Pons (tissue), 1 donor: ENCODE measurements at regions not wholly inside any gene's neighbourhood (a gene's known extent, or its start where the extent isn't known, plus 50 kb on each side); places are given as distances from the start of the nearest gene placed in this dataset.
"Not testable (repeated sequence)": the region's sequence is repeated elsewhere in the genome, so short reads cannot be mapped to it uniquely, and the experiment has no call there.

Experiments
- DNase-seq: peaks from one replicate; pipeline ENCODE4 v3.0.0-alpha.2; 2016; ENCODE audit warnings: low spot score

GRCh38 chr2:7641272-7641671, 724.1 kb downstream of the RNF144A start:
- DNase-seq, result not testable (repeated sequence)

DNA sequence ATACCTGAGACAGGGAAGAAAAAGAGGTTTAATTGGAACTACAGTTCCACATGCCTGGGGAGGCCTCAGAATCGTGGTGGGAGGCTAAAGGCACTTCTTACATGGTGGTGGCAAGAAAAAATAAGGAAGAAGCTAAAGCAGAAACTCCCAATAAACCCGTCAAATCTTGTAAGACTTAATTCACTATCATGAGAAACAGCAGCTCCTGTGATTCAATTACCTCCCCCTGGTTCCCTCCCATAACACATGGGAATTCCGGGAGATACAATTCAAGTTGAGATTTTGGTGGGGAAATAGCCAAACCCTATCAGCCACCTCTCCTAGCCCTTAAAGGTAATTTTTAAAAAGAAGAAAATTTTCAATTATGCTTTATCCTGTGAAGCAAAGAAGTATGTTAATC, 728.8 kb downstream of the RNF144A start:
- no peak for DNase-seq

- no peak for DNase-seq
These were observed 729.4 kb downstream of the RNF144A start for GRCh38 chr2:7646661-7647060.

DNA sequence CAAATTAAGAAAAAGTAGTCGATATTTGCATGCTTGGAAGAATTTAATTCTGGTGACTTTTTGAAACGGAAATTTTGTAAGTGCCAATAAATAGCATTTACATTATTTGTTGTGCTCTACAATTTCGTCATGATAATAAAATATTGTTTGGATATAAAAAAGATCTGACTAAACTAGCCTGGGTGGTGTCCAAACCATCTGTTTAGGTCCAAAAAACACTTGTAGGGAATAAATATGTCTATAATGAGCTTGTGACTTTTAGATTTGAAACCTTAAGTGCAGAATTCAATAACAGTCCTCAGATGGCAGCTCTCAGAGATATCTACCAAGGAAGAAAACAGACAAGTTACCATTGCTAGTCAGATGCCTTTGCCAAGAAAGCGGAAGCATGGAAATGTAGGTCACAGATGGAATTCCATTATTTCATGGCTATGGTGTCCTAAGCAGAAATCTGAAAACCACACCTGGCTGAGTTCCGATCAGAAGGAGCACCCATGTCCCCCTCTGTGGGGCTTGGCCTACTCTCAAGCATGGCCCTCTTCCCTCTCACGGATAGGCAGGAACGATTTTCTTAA, 731.1 kb downstream of the RNF144A start:
- DNase-seq, result no peak

GRCh38 chr2:7649461-7650228, 732.4 kb downstream of the RNF144A start:
- DNase-seq, result no peak

DNA sequence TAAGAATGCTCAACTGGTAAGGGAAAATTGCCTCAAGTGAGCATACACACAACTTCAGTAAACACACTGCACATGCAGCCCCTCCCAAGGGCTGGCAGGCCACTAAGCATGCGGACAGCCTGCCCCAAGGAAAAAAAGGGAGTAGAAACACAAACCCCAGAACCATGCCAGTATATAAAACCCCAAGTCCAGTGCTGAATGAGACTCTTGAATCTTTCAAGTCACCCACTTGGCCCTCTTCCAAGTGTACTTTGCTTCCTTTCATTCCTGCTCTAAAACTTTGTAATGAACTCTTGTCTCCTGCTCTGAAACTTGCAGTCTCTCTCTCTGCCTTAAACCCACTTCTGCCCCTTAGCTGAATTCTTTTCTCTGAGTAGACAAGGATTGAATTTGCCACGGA, 736.4 kb downstream of the RNF144A start:
- DNase-seq, result no peak

DNA sequence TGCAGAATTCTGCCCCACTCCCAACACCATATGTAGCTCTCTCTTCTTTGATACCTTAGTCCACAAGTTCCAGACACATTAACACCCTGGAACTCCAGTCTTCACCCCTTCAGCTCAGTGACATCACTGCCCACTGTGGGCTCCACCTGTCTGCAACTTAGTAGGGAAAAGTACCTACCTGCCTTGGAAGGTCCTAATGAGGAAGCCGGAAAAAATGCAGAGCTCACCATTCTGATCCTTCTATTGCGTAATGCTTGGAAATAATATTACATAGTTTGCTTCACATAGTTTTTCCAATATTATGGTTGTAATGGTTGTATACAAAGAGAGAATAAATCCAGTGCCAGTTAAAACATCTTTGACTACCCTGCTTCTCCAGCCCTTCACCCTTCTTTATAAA, 738.4 kb downstream of the RNF144A start:
- no peak for DNase-seq

GRCh38 chr2:7657526-7657925, 740.3 kb downstream of the RNF144A start:
- not testable (repeated sequence) for DNase-seq

GRCh38 chr2:7658486-7658885, 741.3 kb downstream of the RNF144A start:
- DNase-seq, result no peak

DNA sequence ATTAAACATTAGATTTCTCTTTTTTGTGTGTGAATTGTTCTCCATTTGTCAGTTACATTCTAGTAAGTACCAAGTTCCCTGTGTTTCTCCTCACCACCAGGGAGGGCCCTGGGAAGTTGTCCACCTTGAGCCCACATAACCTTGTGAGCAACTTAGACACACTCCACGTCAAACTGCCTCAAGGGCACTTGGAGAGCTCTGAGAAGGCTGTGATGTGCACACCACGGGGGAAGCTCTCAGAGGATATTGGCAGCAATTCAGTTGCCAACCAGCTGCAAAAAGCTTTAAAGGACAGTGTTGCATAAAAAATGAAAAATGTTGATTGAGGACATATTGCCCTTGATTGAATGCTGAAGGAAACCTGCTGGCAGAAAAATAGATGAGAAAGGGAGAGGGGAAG, 743.6 kb downstream of the RNF144A start:
- DNase-seq, result no peak

DNA sequence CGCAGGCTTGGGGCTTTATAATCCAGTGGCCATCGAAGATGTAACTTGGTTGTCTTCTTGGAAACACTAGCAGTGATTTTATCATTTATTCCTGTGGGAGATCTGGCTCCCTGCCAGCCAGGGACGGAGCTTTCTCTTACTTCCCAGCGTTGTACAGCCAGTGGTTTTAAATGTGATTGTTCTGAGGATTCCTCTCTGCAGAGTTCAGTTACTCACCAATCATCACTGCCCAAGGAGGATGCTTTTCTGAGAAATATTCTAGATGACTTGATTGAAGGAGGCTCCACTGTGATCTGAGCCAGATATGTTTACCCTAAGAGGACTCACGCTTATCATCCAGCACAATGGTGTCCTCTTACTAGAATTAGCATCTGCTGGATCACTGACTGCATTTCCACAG, 744.3 kb downstream of the RNF144A start:
- peak; percentile 35 for DNase-seq

- no peak for DNase-seq
These were observed 748.7 kb downstream of the RNF144A start for GRCh38 chr2:7665880-7666279.

DNA sequence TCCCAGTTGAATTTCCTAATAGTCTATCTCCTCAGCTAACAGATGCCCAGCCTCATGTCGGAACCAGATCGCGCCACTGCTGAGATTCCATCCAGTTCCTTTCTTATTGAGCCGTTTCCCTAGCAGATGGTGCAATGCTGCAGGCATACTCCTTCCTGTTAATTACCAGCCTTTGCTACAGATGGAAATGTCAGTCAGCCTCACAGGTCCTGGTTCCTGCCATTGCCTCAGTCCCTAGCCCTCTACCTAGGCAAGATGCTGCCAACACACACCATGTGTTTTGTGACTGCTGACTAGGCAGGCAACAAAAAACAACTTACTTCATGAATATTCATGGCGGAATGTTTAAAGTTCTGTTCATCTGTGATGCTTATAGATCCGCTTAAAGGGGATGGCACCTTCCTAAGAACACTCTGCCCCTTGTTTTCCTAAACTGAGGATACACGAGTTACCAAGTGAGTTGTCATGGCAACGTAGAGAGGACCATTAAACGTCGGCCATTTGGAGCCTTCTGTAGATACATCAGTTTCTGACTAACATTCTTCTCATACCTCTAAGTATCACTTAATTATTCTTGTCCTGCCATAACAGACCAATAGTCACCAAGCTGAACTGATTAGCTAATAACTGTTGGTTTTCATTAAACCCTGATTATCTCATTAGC, 749.5 kb downstream of the RNF144A start:
- DNase-seq, result peak; percentile 20

GRCh38 chr2:7667260-7667757, 750.1 kb downstream of the RNF144A start:
- no peak for DNase-seq

DNA sequence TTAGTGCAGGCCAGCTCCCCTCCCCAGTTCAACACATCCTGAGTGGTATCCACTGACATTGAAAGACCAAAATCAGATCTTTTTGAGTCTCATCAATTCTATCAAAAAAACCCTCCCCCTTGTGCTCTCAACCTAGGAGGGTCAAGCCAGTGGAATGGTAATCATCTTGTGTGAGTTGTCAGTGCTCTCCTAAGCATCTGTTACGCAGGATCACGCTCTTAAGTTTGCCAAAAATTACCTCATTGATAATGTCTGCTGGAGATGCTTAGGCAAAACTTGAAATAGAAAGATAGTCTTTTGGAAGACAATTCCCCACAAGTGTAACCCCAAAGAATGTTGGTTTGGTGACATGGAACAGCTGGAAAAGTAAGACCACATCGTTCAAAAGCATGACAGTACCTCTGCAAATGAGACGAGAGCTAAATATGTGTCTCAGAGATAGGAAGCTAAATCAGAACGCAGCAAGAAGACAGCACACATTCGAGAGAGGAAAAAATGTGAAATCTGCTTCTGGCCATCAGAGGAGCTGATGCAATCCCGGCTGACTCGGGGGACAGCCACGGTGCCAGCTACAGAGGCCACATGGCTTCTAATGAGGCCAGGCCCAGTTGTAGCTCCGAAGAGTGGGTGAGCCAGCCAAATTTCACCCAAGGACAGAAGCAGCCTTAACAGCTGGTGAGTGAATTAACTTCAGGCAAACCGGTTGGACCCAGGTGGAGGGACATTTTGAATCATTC, 753.9 kb downstream of the RNF144A start:
- DNase-seq, result peak; percentile 12

DNA sequence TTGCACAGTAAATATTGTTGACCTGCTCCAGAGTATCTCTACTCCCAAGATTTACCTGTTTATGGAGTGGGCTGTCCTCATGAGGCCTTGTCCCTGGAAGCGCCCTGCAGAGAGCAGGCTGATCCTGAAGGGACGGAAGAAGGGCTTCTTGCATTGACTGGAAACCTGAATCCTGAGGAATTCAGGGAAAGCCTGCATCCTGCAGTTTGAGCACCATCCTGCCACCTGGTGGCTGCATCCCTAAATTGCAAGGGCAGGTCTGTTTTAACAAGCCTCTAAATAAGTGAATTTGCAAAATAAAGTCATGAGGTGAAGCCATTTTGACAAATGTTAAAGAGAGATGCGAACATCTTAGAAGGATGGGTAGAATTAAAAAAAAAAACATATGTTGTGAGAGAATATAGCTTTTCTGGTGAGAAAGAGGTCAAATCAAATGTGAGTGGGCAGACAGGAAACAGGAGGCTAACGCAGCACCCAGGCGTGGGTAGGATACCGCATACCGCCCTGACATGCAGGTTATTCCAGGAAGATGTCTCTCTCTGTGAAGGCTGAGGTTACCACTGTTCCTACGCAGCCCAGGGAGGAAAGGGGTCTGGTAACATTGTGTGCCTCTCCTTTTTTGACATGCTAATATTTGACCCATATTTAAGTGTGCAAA, 754.9 kb downstream of the RNF144A start:
- DNase-seq, result peak; percentile 15

GRCh38 chr2:7672685-7673071, 755.5 kb downstream of the RNF144A start:
- no peak for DNase-seq

DNA sequence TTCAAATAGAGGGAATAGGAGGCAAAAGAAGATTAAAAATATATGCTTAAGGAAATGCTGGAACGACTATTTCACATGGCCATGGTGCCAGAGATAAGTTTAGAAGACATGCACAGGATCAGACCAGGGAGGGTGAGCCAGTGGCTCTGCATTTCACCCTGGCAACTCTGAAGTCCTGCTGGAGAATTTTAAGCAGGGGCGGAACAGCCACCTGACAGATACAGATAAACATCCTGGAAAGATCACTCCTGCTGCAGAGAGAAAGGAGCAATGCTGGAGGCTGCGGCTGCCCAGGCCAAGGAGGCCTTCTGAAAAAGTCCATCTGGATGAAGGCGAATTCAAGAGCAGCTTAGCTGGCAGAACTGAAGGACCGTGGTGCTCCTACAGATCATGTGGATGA, 755.9 kb downstream of the RNF144A start:
- no peak for DNase-seq

DNA sequence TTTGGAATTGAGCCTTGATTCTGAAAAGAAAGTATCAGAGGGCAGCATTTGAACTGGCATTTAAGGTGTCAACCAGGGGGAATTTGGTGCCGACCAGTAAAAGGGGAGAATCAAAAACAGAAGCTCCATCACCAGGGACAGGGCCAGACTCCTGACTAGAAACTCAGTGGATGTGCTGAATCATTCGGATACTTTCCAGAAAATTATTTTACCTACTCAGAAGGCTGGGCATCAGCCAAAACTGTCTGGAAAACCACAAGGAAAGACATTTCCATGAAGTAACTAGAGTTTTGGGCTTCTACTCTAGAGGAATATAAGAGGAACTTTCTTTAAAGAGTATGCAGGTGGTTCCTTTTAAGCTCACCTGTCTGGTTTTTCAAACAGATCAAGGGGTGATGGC, 756.6 kb downstream of the RNF144A start:
- DNase-seq, result no peak

GRCh38 chr2:7674606-7675005, 757.4 kb downstream of the RNF144A start:
- DNase-seq, result no peak

- DNase-seq, result no peak
These were observed 759.5 kb downstream of the RNF144A start for GRCh38 chr2:7676714-7677113.

GRCh38 chr2:7681881-7682461, 764.8 kb downstream of the RNF144A start:
- no peak for DNase-seq
